Mesothelial cell of epicardium (in vitro differentiated cells): ENCODE measurements at regions not wholly inside any gene's neighbourhood (a gene's known extent, or its start where the extent isn't known, plus 50 kb on each side); places are given as distances from the start of the nearest gene placed in this dataset.

Experiments
- DNase-seq, 2 experiments: peaks; one replicate each; pipeline ENCODE4 v3.0.0; 2021; ENCODE audit warnings: low spot score in 2 of 2; ENCODE audit not compliant: unreplicated experiment in 2 of 2
- H3K27ac Mint-ChIP-seq: 2 replicates; pipeline ENCODE4 v1.8.0; 2021; ENCODE audit warnings: mixed read lengths
- H3K27me3 Mint-ChIP-seq: 2 replicates; pipeline ENCODE4 v1.8.0; 2021; ENCODE audit warnings: low read depth, mixed read lengths
- H3K36me3 Mint-ChIP-seq: 2 replicates; pipeline ENCODE4 v1.8.0; 2021; ENCODE audit warnings: mixed read lengths
- H3K4me1 Mint-ChIP-seq: 2 replicates; pipeline ENCODE4 v1.8.0; 2021; ENCODE audit warnings: mixed read lengths
- H3K4me3 Mint-ChIP-seq: 2 replicates; pipeline ENCODE4 v1.8.0; 2021; ENCODE audit warnings: mild to moderate bottlenecking, moderate library complexity, mixed read lengths
- H3K9me3 Mint-ChIP-seq: 2 replicates; pipeline ENCODE4 v1.8.0; 2021; ENCODE audit warnings: mixed read lengths
- TF ChIP-seq, protein P1 (sequence below): fragments of 200-600 bp; sonication (generic); IDR thresholded peaks from one replicate; pipeline ENCODE4 v1.5.0; 2021; ENCODE audit warnings: antibody characterized with exemption; ENCODE audit not compliant: unreplicated experiment

DNA sequence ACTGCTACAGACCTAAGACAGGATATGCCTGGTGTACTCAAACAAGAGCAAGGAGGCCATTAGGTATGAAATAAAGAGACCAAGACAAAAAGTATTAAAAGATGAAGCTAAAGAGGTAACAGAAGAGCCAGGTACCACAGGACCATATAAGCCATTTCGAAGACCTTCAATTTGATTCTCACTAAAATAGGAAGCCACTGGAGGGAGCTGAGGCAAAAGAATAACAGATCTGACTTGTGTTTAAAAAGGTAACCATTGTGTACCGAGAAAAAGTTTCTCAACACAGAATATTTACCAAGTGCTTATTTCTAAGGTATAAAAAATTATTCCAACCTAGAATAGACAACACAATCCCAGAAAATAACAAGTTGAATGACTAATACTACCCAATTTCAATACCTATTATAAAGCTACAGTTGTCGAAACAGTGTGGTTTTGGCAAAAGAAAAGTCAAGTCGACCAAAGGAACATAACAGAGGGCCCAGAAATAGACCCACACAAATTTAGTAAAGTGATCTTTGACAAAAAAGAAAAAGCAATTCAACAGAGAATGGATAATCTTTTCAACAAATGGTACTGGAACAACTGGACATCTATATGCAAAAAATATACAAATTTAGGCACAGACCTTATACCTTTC is 125.3 kb upstream of the DST start:
- Mint-ChIP-seq H3K27me3 (no peaks in the 10 kb centered on the region), H3K9me3 (no peaks in the 10 kb centered on the region), H3K36me3 (no peaks in the 10 kb centered on the region), H3K4me3 (no peak overlapping the region), H3K4me1 (peaks cover 33% of the 10 kb centered on the region), H3K27ac (no peak overlapping the region)
- DNase-seq: no peak
- TF ChIP-seq, protein P1, sequence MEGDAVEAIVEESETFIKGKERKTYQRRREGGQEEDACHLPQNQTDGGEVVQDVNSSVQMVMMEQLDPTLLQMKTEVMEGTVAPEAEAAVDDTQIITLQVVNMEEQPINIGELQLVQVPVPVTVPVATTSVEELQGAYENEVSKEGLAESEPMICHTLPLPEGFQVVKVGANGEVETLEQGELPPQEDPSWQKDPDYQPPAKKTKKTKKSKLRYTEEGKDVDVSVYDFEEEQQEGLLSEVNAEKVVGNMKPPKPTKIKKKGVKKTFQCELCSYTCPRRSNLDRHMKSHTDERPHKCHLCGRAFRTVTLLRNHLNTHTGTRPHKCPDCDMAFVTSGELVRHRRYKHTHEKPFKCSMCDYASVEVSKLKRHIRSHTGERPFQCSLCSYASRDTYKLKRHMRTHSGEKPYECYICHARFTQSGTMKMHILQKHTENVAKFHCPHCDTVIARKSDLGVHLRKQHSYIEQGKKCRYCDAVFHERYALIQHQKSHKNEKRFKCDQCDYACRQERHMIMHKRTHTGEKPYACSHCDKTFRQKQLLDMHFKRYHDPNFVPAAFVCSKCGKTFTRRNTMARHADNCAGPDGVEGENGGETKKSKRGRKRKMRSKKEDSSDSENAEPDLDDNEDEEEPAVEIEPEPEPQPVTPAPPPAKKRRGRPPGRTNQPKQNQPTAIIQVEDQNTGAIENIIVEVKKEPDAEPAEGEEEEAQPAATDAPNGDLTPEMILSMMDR: no peak

DNA sequence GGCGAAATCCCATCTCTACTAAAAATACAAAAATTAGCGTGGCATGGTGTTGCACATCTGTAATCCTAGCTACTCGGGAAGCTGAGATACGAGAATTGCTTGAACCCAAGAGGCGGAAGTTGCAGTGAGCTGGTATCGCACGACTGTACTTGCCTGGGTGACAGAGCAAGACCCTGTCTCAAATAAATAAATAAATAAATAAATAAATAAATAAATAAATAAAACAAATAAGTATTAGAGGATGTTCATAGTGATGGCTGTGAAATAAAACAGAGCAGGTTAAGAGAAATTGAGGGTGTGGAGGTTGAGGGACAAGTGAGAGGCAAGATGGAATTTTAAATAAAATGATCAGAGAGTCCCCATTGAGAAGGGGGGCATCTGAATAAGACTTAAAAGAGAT is 124.7 kb upstream of the DST start:
- Mint-ChIP-seq H3K27ac (no peak overlapping the region), H3K4me1 (peaks cover 30% of the 10 kb centered on the region), H3K9me3 (no peaks in the 10 kb centered on the region), H3K4me3 (no peak overlapping the region), H3K36me3 (no peaks in the 10 kb centered on the region), H3K27me3 (no peaks in the 10 kb centered on the region)
- DNase-seq: no peak
- TF ChIP-seq, protein P1: no peak

DNA sequence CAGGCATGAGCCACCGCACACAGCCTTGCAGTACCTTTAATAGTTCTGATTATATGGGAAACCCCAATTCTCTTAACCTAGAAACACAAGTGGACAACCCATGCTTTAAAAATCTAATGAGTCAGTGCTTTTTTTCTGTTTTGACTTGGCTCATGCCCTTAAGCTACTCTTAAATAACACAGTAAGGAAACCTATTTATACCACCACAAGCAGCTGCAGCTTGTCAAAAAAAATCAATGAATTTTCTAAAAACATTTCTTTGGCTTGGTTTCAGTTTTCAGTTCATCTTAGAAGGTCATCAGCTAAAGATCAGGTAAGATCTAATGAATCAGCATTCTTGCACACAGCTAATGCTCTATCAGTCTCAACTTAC is 124.1 kb upstream of the DST start:
- no peaks in the 10 kb centered on the region for H3K36me3 Mint-ChIP-seq
- H3K4me3 Mint-ChIP-seq: no peak overlapping the region
- no peaks in the 10 kb centered on the region for H3K27me3 Mint-ChIP-seq
- H3K4me1 Mint-ChIP-seq: peaks cover 30% of the 10 kb centered on the region
- no peaks in the 10 kb centered on the region for H3K9me3 Mint-ChIP-seq
- peak overlapping the region; percentile 50 for H3K27ac Mint-ChIP-seq
- TF ChIP-seq, protein P1: no peak
- DNase-seq: no peak

DNA sequence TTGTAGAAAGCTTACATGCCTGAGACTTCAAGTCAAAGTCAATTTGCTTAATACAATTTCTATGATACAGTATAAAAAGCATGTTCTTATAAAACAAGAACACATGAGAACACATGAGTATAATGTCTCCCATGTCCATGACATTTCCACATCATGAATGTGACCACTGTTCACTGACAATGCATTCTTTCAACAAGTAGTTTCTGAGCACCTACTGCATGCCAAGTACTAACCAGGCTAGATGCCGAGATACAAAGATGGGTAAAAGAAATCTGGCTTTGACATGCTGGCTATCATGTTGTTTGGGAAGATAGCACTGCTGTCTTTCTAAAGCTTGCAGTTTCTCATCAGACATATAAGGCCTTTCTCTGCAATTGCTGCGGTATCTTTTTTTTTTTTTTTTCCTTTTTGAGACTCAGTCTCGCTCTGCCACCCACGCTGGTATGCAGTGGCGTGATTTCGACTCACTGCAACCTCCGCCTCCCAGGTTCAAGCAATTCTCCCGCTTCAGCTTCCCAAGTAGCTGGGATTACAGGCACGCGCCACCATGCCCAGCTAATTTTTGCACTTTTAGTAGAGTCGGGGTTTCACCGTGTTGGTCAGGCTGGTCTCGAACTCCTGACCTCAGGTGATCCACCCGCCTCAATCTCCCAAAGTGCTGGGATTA is 123.6 kb upstream of the DST start:
- no peak overlapping the region for H3K4me3 Mint-ChIP-seq
- H3K27ac Mint-ChIP-seq: peak overlapping the region; percentile 50
- H3K36me3 Mint-ChIP-seq: no peaks in the 10 kb centered on the region
- H3K4me1 Mint-ChIP-seq: peaks cover 28% of the 10 kb centered on the region
- H3K9me3 Mint-ChIP-seq: no peaks in the 10 kb centered on the region
- TF ChIP-seq, protein P1: no peak
- DNase-seq: no peak
- H3K27me3 Mint-ChIP-seq: no peaks in the 10 kb centered on the region

DNA sequence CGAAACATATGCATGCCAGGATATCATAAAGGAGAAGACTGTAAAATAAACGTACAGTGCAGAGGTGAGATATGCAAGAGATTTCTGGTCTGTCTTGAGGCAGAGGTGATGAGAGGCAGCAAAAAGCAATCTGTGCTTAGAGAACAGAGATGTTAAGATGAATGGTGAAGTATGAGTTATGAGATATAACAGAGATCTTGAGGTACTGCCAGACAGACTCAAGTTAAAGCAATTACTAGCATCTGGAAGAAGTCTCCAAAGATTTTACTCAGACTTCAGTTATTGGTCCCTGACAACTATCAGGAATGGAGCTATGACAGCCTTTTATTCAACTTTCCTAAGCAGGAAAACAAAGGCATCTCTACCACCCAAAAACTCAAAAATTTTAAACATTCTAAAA is 122.8 kb upstream of the DST start:
- H3K36me3 Mint-ChIP-seq: no peaks in the 10 kb centered on the region
- no peak overlapping the region for H3K4me3 Mint-ChIP-seq
- H3K4me1 Mint-ChIP-seq: peaks cover 28% of the 10 kb centered on the region
- TF ChIP-seq, protein P1: no peak
- no peaks in the 10 kb centered on the region for H3K9me3 Mint-ChIP-seq
- H3K27me3 Mint-ChIP-seq: no peaks in the 10 kb centered on the region
- no peak overlapping the region for H3K27ac Mint-ChIP-seq
- DNase-seq: no peak
